Body of pancreas (tissue), 4 donors: ENCODE measurements at regions not wholly inside any gene's neighbourhood (a gene's known extent, or its start where the extent isn't known, plus 50 kb on each side); places are given as distances from the start of the nearest gene placed in this dataset.

Source experiments
- ATAC-seq: fragments of 150-250 bp; one replicate; pipeline ENCODE4 v1.9.1; 2016
- DNase-seq, 4 donors: peaks; one replicate each; pipeline ENCODE4 v3.0.0-alpha.2; 2019
- H3K27ac ChIP-seq, 4 donors: fragments of 200-600 bp; sonication (generic); 1 replicate in 3 of 4; 2 replicates in 1 of 4; pipeline versions ENCODE4 v1.5.1 to v1.6.1; 2016 to 2019; ENCODE audit warnings: mild to moderate bottlenecking in 1 of 4, mixed read lengths in 1 of 4, moderate library complexity in 1 of 4
- H3K27me3 ChIP-seq, 2 donors: fragments of 200-600 bp; sonication (generic); one replicate each; pipeline ENCODE4 v1.6.0; 2016; ENCODE audit warnings: mild to moderate bottlenecking in 1 of 2
- H3K36me3 ChIP-seq, 2 donors: fragments of 200-600 bp; sonication (generic); replicated peaks in 1 of 2; 2 replicates each; pipeline ENCODE4 v1.5.1; 2016; ENCODE audit warnings: low read depth in 2 of 2; ENCODE audit not compliant: insufficient read depth in 1 of 2
- H3K4me1 ChIP-seq: fragments of 200-600 bp; sonication (generic); one replicate; pipeline ENCODE4 v1.6.0; 2016
- H3K4me3 ChIP-seq, 2 donors: fragments of 200-600 bp; sonication (generic); 1 replicate in 1 of 2; 2 replicates in 1 of 2; pipeline ENCODE4 v1.5.1; 2016 to 2019
- H3K9me3 ChIP-seq, 3 donors: fragments of 200-600 bp; sonication (generic); 1 replicate in 2 of 3; 2 replicates in 1 of 3; pipeline ENCODE4 v1.5.1; 2016
- CTCF ChIP-seq, 7 experiments: fragments of 450-650 bp in 4 of 7; fragments of 200-600 bp in 3 of 7; sonication (generic) in 3 of 7; IDR thresholded peaks; one replicate each; pipeline ENCODE4 v1.5.1; 2016 to 2019; ENCODE audit warnings: antibody characterized with exemption in 7 of 7
- POLR2A ChIP-seq, 3 donors: fragments of 450-650 bp; IDR thresholded peaks; one replicate each; pipeline ENCODE4 v1.6.1; 2016; ENCODE audit warnings: antibody characterized with exemption in 3 of 3, mild to moderate bottlenecking in 2 of 3
- WGBS, 2 donors: methylation state at CpG; one replicate each; pipeline ENCODE4 v1.1.5; 2017; 5-methylcytosine and 5-hydroxymethylcytosine counted together
- intact Hi-C: fragments of 100-400 bp; cut with DNase I; formaldehyde crosslinking; loops from one replicate; pipeline ENCODE4 v1.15.1; 2023

- H3K9me3 ChIP-seq = no peaks in the 10 kb centered on the region
- H3K27ac ChIP-seq = no peak overlapping the region
- H3K4me1 ChIP-seq = no peaks in the 10 kb centered on the region
- intact Hi-C loops = no loop called here
- WGBS, 2 donors = 47 to 52% methylated on average over 2 of the region's 2 CpGs
- DNase-seq (no peak), ATAC-seq (no peak)
- H3K4me3 ChIP-seq = no peak overlapping the region
- H3K27me3 ChIP-seq = no peaks in the 10 kb centered on the region
- TF ChIP-seq POLR2A (IDR thresholded peaks at IDR 0.05) (no peak), CTCF (IDR thresholded peaks at IDR 0.05) (no peak)
- H3K36me3 ChIP-seq = no peaks in the 10 kb centered on the region
These were observed 394.0 kb downstream of the KCNJ2 start for GRCh38 chr17:70563281-70563820.

GRCh38 chr17:70564006-70564620 is 394.8 kb downstream of the KCNJ2 start:
- WGBS, 2 donors = 81% methylated on average over 2 of the region's 2 CpGs
- Histone ChIP-seq H3K4me3 (no peak overlapping the region), H3K27ac (no peak overlapping the region), H3K27me3 (no peaks in the 10 kb centered on the region), H3K9me3 (no peaks in the 10 kb centered on the region), H3K4me1 (no peaks in the 10 kb centered on the region), H3K36me3 (no peaks in the 10 kb centered on the region)
- intact Hi-C loops = no loop called here
- TF ChIP-seq CTCF (IDR thresholded peaks at IDR 0.05) (no peak), POLR2A (IDR thresholded peaks at IDR 0.05) (no peak)
- ATAC-seq (no peak), DNase-seq (no peak)

- no peak overlapping the region for H3K27ac ChIP-seq
- intact Hi-C loops = no loop called here
- no peaks in the 10 kb centered on the region for H3K9me3 ChIP-seq
- TF ChIP-seq POLR2A (IDR thresholded peaks at IDR 0.05) = no peak
- TF ChIP-seq CTCF (IDR thresholded peaks at IDR 0.05) = no peak
- H3K36me3 ChIP-seq = no peaks in the 10 kb centered on the region
- DNase-seq (no peak), ATAC-seq (no peak)
- no peak overlapping the region for H3K4me3 ChIP-seq
- no peaks in the 10 kb centered on the region for H3K27me3 ChIP-seq
- no peaks in the 10 kb centered on the region for H3K4me1 ChIP-seq
- 86 to 91% methylated on average over 1 of the region's 1 CpG for WGBS, 2 donors
These were observed 399.8 kb downstream of the KCNJ2 start for GRCh38 chr17:70569128-70569527.

GRCh38 chr17:70577456-70577855 is 408.1 kb downstream of the KCNJ2 start:
- TF ChIP-seq CTCF (IDR thresholded peaks at IDR 0.05) (no peak), POLR2A (IDR thresholded peaks at IDR 0.05) (no peak)
- intact Hi-C loops = no loop called here
- H3K27me3 ChIP-seq = no peaks in the 10 kb centered on the region
- no peak overlapping the region for H3K4me3 ChIP-seq
- ATAC-seq = no peak
- WGBS, 2 donors = 88 to 89% methylated on average over 20 of the region's 20 CpGs
- H3K36me3 ChIP-seq = no peaks in the 10 kb centered on the region
- H3K4me1 ChIP-seq = no peaks in the 10 kb centered on the region
- H3K9me3 ChIP-seq = no peaks in the 10 kb centered on the region
- DNase-seq = no peak
- no peak overlapping the region for H3K27ac ChIP-seq

GRCh38 chr17:70581459-70581858 is 412.1 kb downstream of the KCNJ2 start:
- no peaks in the 10 kb centered on the region for H3K4me1 ChIP-seq
- intact Hi-C loops = no loop called here
- TF ChIP-seq CTCF (IDR thresholded peaks at IDR 0.05) (no peak), POLR2A (IDR thresholded peaks at IDR 0.05) (no peak)
- no peaks in the 10 kb centered on the region for H3K36me3 ChIP-seq
- 33 to 40% methylated on average over 3 of the region's 3 CpGs for WGBS, 2 donors
- H3K27me3 ChIP-seq = no peaks in the 10 kb centered on the region
- peak in 1 of 4 donors; percentile 7 for DNase-seq
- ATAC-seq = no peak
- H3K9me3 ChIP-seq = peaks cover 0 to 4% (median 0%) of the 10 kb centered on the region in 3 donors
- H3K4me3 ChIP-seq = no peak overlapping the region
- no peak overlapping the region for H3K27ac ChIP-seq
